Stomach (tissue), 4 donors: ENCODE measurements at regions not wholly inside any gene's neighbourhood (a gene's known extent, or its start where the extent isn't known, plus 50 kb on each side); places are given as distances from the start of the nearest gene placed in this dataset.

Experiments
- POLR2A ChIP-seq, 4 donors: fragments of 450-650 bp; IDR thresholded peaks; one replicate each; pipeline ENCODE4 v1.6.1; 2016; ENCODE audit warnings: antibody characterized with exemption in 4 of 4, control low read depth in 2 of 4, mild to moderate bottlenecking in 1 of 4, moderate library complexity in 1 of 4
- TF ChIP-seq, protein P1 (sequence below), 7 experiments: fragments of 450-650 bp in 4 of 7; fragments of 200-600 bp in 3 of 7; sonication (generic) in 3 of 7; IDR thresholded peaks; one replicate each; pipeline ENCODE4 v1.5.1; 2016 to 2019; ENCODE audit warnings: antibody characterized with exemption in 7 of 7, control low read depth in 2 of 7, mild to moderate bottlenecking in 1 of 7

DNA sequence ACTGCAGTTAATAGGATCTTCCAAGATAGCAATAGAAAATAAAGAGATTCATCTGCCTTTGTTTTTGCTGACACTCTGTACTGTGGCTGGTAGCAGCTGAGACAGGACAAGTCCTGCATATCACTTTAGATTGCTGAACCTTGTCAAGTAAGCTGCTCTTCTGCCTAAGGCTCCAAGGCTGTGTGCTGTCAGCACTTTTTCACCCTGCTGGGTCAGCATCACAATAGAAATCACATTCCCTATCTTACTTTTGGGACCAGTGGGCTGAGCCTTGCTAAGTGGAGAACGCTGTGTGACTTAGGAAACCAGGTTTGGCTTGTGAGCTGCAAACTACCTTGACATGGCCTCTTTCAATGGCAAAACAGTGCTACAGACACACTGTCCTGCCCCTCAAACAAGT is 263.9 kb downstream of the FRK start:
- TF ChIP-seq, protein P1, sequence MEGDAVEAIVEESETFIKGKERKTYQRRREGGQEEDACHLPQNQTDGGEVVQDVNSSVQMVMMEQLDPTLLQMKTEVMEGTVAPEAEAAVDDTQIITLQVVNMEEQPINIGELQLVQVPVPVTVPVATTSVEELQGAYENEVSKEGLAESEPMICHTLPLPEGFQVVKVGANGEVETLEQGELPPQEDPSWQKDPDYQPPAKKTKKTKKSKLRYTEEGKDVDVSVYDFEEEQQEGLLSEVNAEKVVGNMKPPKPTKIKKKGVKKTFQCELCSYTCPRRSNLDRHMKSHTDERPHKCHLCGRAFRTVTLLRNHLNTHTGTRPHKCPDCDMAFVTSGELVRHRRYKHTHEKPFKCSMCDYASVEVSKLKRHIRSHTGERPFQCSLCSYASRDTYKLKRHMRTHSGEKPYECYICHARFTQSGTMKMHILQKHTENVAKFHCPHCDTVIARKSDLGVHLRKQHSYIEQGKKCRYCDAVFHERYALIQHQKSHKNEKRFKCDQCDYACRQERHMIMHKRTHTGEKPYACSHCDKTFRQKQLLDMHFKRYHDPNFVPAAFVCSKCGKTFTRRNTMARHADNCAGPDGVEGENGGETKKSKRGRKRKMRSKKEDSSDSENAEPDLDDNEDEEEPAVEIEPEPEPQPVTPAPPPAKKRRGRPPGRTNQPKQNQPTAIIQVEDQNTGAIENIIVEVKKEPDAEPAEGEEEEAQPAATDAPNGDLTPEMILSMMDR (IDR thresholded peaks at IDR 0.05) = no peak
- TF ChIP-seq POLR2A (IDR thresholded peaks at IDR 0.05) = no peak
